ENCODE measurements at regions not wholly inside any gene's neighbourhood (a gene's known extent, or its start where the extent isn't known, plus 50 kb on each side); places are given as distances from the start of the nearest gene placed in this dataset.

GRCh38 chr6:165109011-165109410, 200.4 kb downstream of the C6orf118 start:
- no peak overlapping the region for H3K4me3 ChIP-seq
- H3K9me3 ChIP-seq = peaks cover 7% of the 10 kb centered on the region
- no peaks in the 10 kb centered on the region for H3K27me3 ChIP-seq
- no peaks in the 10 kb centered on the region for H3K4me1 ChIP-seq
- no peak overlapping the region for H3K27ac ChIP-seq
- intact Hi-C loops (cut with DNase I) = no loop called here
- ATAC-seq = no peak
- TF ChIP-seq, protein P1, sequence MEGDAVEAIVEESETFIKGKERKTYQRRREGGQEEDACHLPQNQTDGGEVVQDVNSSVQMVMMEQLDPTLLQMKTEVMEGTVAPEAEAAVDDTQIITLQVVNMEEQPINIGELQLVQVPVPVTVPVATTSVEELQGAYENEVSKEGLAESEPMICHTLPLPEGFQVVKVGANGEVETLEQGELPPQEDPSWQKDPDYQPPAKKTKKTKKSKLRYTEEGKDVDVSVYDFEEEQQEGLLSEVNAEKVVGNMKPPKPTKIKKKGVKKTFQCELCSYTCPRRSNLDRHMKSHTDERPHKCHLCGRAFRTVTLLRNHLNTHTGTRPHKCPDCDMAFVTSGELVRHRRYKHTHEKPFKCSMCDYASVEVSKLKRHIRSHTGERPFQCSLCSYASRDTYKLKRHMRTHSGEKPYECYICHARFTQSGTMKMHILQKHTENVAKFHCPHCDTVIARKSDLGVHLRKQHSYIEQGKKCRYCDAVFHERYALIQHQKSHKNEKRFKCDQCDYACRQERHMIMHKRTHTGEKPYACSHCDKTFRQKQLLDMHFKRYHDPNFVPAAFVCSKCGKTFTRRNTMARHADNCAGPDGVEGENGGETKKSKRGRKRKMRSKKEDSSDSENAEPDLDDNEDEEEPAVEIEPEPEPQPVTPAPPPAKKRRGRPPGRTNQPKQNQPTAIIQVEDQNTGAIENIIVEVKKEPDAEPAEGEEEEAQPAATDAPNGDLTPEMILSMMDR (IDR thresholded peaks at IDR 0.05) = no peak
- no peak for DNase-seq
- no peaks in the 10 kb centered on the region for H3K36me3 ChIP-seq

- intact Hi-C loops (cut with DNase I) = no loop called here
- H3K4me3 ChIP-seq = no peak overlapping the region
- DNase-seq = no peak
- no peaks in the 10 kb centered on the region for H3K36me3 ChIP-seq
- no peak for ATAC-seq
- no peaks in the 10 kb centered on the region for H3K27me3 ChIP-seq
- no peak overlapping the region for H3K27ac ChIP-seq
- no peaks in the 10 kb centered on the region for H3K9me3 ChIP-seq
- no peaks in the 10 kb centered on the region for H3K4me1 ChIP-seq
- TF ChIP-seq, protein P1 (IDR thresholded peaks at IDR 0.05) = no peak
Observed at GRCh38 chr6:165106261-165106660, 203.1 kb downstream of the C6orf118 start.

GRCh38 chr6:165098165-165098564, 211.2 kb downstream of the C6orf118 start:
- intact Hi-C loops (cut with DNase I) = no loop called here
- H3K9me3 ChIP-seq = peaks cover 7% of the 10 kb centered on the region
- no peaks in the 10 kb centered on the region for H3K4me1 ChIP-seq
- H3K4me3 ChIP-seq = no peak overlapping the region
- TF ChIP-seq, protein P1 (IDR thresholded peaks at IDR 0.05) = no peak
- H3K27ac ChIP-seq = no peak overlapping the region
- H3K27me3 ChIP-seq = no peaks in the 10 kb centered on the region
- DNase-seq (no peak), ATAC-seq (no peak)
- H3K36me3 ChIP-seq = no peaks in the 10 kb centered on the region

DNA sequence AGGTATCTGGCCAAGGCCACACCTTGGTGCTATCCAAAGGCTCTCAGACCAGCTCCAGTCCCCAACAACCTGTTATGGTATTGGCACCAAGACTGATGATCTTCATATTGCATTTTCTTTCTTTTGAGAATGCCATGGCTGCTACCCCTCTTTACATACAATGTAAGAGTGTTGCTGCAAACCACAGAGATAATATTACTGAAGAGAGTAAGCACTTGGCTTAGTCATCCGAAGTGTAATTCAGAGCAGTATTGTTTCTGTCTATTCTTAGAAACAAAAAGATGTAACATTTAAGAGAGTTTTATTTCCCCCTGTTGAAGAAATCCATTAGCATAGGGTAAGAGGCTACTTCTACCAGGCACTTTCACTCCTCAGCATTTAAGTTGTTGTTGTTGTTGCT, 212.5 kb downstream of the C6orf118 start:
- Histone ChIP-seq H3K27ac (no peak overlapping the region), H3K27me3 (no peaks in the 10 kb centered on the region), H3K9me3 (peaks cover 7% of the 10 kb centered on the region), H3K4me3 (no peak overlapping the region), H3K4me1 (no peaks in the 10 kb centered on the region), H3K36me3 (no peaks in the 10 kb centered on the region)
- ATAC-seq = no peak
- TF ChIP-seq, protein P1 (IDR thresholded peaks at IDR 0.05) = no peak
- intact Hi-C loops (cut with DNase I) = no loop called here
- no peak for DNase-seq

GRCh38 chr6:165096209-165096608, 213.2 kb downstream of the C6orf118 start:
- TF ChIP-seq, protein P1 (IDR thresholded peaks at IDR 0.05) = no peak
- H3K4me1 ChIP-seq = no peaks in the 10 kb centered on the region
- peaks cover 7% of the 10 kb centered on the region for H3K9me3 ChIP-seq
- H3K4me3 ChIP-seq = no peak overlapping the region
- ATAC-seq (no peak), DNase-seq (no peak)
- intact Hi-C loops (cut with DNase I) = no loop called here
- H3K27ac ChIP-seq = no peak overlapping the region
- no peaks in the 10 kb centered on the region for H3K36me3 ChIP-seq
- H3K27me3 ChIP-seq = no peaks in the 10 kb centered on the region

- H3K27me3 ChIP-seq = no peaks in the 10 kb centered on the region
- TF ChIP-seq, protein P1 (IDR thresholded peaks at IDR 0.05) = no peak
- no peaks in the 10 kb centered on the region for H3K9me3 ChIP-seq
- H3K4me3 ChIP-seq = no peak overlapping the region
- no peaks in the 10 kb centered on the region for H3K4me1 ChIP-seq
- H3K27ac ChIP-seq = no peak overlapping the region
- no peak for ATAC-seq
- intact Hi-C loops (cut with DNase I) = no loop called here
- no peak for DNase-seq
- H3K36me3 ChIP-seq = no peaks in the 10 kb centered on the region
Observed at GRCh38 chr6:165092881-165093595, 216.4 kb downstream of the C6orf118 start.
